Stimulated activated memory B cell treated with anti-CD40 and anti-IgM and Interleukin-4, amounts not matched to agents 10 μg/mL and 1 μg/mL and 100 μg/mL, for 72 hours (primary cell): ENCODE measurements at regions not wholly inside any gene's neighbourhood (a gene's known extent, or its start where the extent isn't known, plus 50 kb on each side); places are given as distances from the start of the nearest gene placed in this dataset.

Experiments
- ATAC-seq: fragments of 150-1000 bp; cut with Tn5 transposase; 2 replicates; pipeline ENCODE4 v1.10.0; 2021
- H3K27ac Mint-ChIP-seq: one replicate; pipeline ENCODE4 v1.8.0; 2022; ENCODE audit warnings: mild to moderate bottlenecking, mixed read lengths
- H3K27me3 Mint-ChIP-seq: one replicate; pipeline ENCODE4 v1.8.0; 2022; ENCODE audit warnings: mixed read lengths
- H3K36me3 Mint-ChIP-seq: one replicate; pipeline ENCODE4 v1.8.0; 2022; ENCODE audit warnings: mixed read lengths
- H3K4me1 Mint-ChIP-seq: one replicate; pipeline ENCODE4 v1.8.0; 2022; ENCODE audit warnings: mixed read lengths
- H3K4me3 Mint-ChIP-seq: one replicate; pipeline ENCODE4 v1.8.0; 2022; ENCODE audit warnings: mild to moderate bottlenecking, moderate library complexity, mixed read lengths
- H3K9me3 Mint-ChIP-seq: one replicate; pipeline ENCODE4 v1.8.0; 2022; ENCODE audit warnings: mixed read lengths

- no peaks in the 10 kb centered on the region for H3K27me3 Mint-ChIP-seq
- no peak overlapping the region for H3K4me3 Mint-ChIP-seq
- no peaks in the 10 kb centered on the region for H3K4me1 Mint-ChIP-seq
- peaks cover 10% of the 10 kb centered on the region for H3K9me3 Mint-ChIP-seq
- no peak for ATAC-seq
- H3K27ac Mint-ChIP-seq = no peak overlapping the region
- H3K36me3 Mint-ChIP-seq = no peaks in the 10 kb centered on the region
These were observed 1058.6 kb downstream of the NTRK3 start for GRCh38 chr15:87197981-87198380.

GRCh38 chr15:87196498-87196897 lies 1060.0 kb downstream of the NTRK3 start:
- no peak for ATAC-seq
- no peak overlapping the region for H3K4me3 Mint-ChIP-seq
- H3K27ac Mint-ChIP-seq = no peak overlapping the region
- peaks cover 11% of the 10 kb centered on the region for H3K9me3 Mint-ChIP-seq
- no peaks in the 10 kb centered on the region for H3K27me3 Mint-ChIP-seq
- H3K4me1 Mint-ChIP-seq = no peaks in the 10 kb centered on the region
- no peaks in the 10 kb centered on the region for H3K36me3 Mint-ChIP-seq

GRCh38 chr15:87193481-87193880 lies 1063.1 kb downstream of the NTRK3 start:
- no peak for ATAC-seq
- H3K9me3 Mint-ChIP-seq = peaks cover 6% of the 10 kb centered on the region

GRCh38 chr15:87167706-87168105 lies 1088.0 kb downstream of the AGBL1 start:
- Mint-ChIP-seq H3K9me3 (peaks cover 5% of the 10 kb centered on the region), H3K27ac (no peak overlapping the region), H3K4me3 (no peak overlapping the region), H3K27me3 (no peaks in the 10 kb centered on the region), H3K36me3 (no peaks in the 10 kb centered on the region), H3K4me1 (no peaks in the 10 kb centered on the region)
- no peak for ATAC-seq

More at GRCh38 chr15:87193481-87193880, 1063.1 kb downstream of the NTRK3 start:
- Mint-ChIP-seq H3K27me3 (no peaks in the 10 kb centered on the region), H3K4me3 (no peak overlapping the region), H3K4me1 (no peaks in the 10 kb centered on the region), H3K36me3 (no peaks in the 10 kb centered on the region), H3K27ac (no peak overlapping the region)

GRCh38 chr15:87167055-87167454 lies 1087.4 kb downstream of the AGBL1 start:
- Mint-ChIP-seq H3K27ac (no peak overlapping the region), H3K36me3 (no peaks in the 10 kb centered on the region), H3K9me3 (peaks cover 5% of the 10 kb centered on the region), H3K4me3 (no peak overlapping the region), H3K4me1 (no peaks in the 10 kb centered on the region), H3K27me3 (no peaks in the 10 kb centered on the region)
- no peak for ATAC-seq

GRCh38 chr15:87155771-87156170 lies 1076.1 kb downstream of the AGBL1 start:
- H3K36me3 Mint-ChIP-seq = no peaks in the 10 kb centered on the region
- no peak for ATAC-seq
- no peak overlapping the region for H3K27ac Mint-ChIP-seq
- no peak overlapping the region for H3K4me3 Mint-ChIP-seq
- no peaks in the 10 kb centered on the region for H3K27me3 Mint-ChIP-seq
- H3K9me3 Mint-ChIP-seq = peaks cover 8% of the 10 kb centered on the region
- no peaks in the 10 kb centered on the region for H3K4me1 Mint-ChIP-seq

- Mint-ChIP-seq H3K9me3 (peaks cover 8% of the 10 kb centered on the region), H3K27me3 (no peaks in the 10 kb centered on the region), H3K36me3 (no peaks in the 10 kb centered on the region), H3K4me1 (no peaks in the 10 kb centered on the region), H3K4me3 (no peak overlapping the region), H3K27ac (no peak overlapping the region)
- ATAC-seq = no peak
These were observed 1075.1 kb downstream of the AGBL1 start for GRCh38 chr15:87154761-87155160.

GRCh38 chr15:87151202-87151748 lies 1071.6 kb downstream of the AGBL1 start:
- Mint-ChIP-seq H3K27ac (no peak overlapping the region), H3K4me1 (no peaks in the 10 kb centered on the region), H3K27me3 (no peaks in the 10 kb centered on the region), H3K4me3 (no peak overlapping the region), H3K36me3 (no peaks in the 10 kb centered on the region), H3K9me3 (peaks cover 10% of the 10 kb centered on the region)
- ATAC-seq = no peak

- Mint-ChIP-seq H3K4me3 (no peak overlapping the region), H3K27ac (no peak overlapping the region), H3K4me1 (no peaks in the 10 kb centered on the region), H3K9me3 (peaks cover 9% of the 10 kb centered on the region), H3K36me3 (no peaks in the 10 kb centered on the region), H3K27me3 (no peaks in the 10 kb centered on the region)
- no peak for ATAC-seq
These were observed 1066.0 kb downstream of the AGBL1 start for GRCh38 chr15:87145696-87146095.

GRCh38 chr15:87144775-87145174 lies 1065.1 kb downstream of the AGBL1 start:
- Mint-ChIP-seq H3K9me3 (peaks cover 12% of the 10 kb centered on the region), H3K4me3 (no peak overlapping the region), H3K27me3 (no peaks in the 10 kb centered on the region), H3K4me1 (no peaks in the 10 kb centered on the region), H3K36me3 (no peaks in the 10 kb centered on the region), H3K27ac (no peak overlapping the region)
- ATAC-seq = no peak

- no peak for ATAC-seq
- Mint-ChIP-seq H3K4me3 (no peak overlapping the region), H3K27me3 (no peaks in the 10 kb centered on the region), H3K36me3 (no peaks in the 10 kb centered on the region), H3K27ac (no peak overlapping the region), H3K4me1 (no peaks in the 10 kb centered on the region), H3K9me3 (peaks cover 10% of the 10 kb centered on the region)
These were observed 1062.4 kb downstream of the AGBL1 start for GRCh38 chr15:87142096-87142495.

GRCh38 chr15:87135109-87135508 lies 1055.4 kb downstream of the AGBL1 start:
- Mint-ChIP-seq H3K27me3 (no peaks in the 10 kb centered on the region), H3K9me3 (peaks cover 5% of the 10 kb centered on the region), H3K36me3 (no peaks in the 10 kb centered on the region), H3K4me1 (no peaks in the 10 kb centered on the region), H3K27ac (no peak overlapping the region), H3K4me3 (no peak overlapping the region)
- ATAC-seq = no peak

- ATAC-seq = no peak
- Mint-ChIP-seq H3K27me3 (no peaks in the 10 kb centered on the region), H3K4me3 (no peak overlapping the region), H3K9me3 (peaks cover under 1% of the 10 kb centered on the region), H3K4me1 (no peaks in the 10 kb centered on the region), H3K27ac (no peak overlapping the region), H3K36me3 (no peaks in the 10 kb centered on the region)
These were observed 1054.0 kb downstream of the AGBL1 start for GRCh38 chr15:87133704-87134103.

- no peak for ATAC-seq
- no peaks in the 10 kb centered on the region for H3K27me3 Mint-ChIP-seq
- no peaks in the 10 kb centered on the region for H3K9me3 Mint-ChIP-seq
- H3K4me3 Mint-ChIP-seq = no peak overlapping the region
- no peaks in the 10 kb centered on the region for H3K36me3 Mint-ChIP-seq
- no peaks in the 10 kb centered on the region for H3K4me1 Mint-ChIP-seq
- no peak overlapping the region for H3K27ac Mint-ChIP-seq
These were observed 1051.4 kb downstream of the AGBL1 start for GRCh38 chr15:87131067-87131466.

- H3K36me3 Mint-ChIP-seq = no peaks in the 10 kb centered on the region
- H3K27ac Mint-ChIP-seq = no peak overlapping the region
- no peaks in the 10 kb centered on the region for H3K4me1 Mint-ChIP-seq
- peaks cover 3% of the 10 kb centered on the region for H3K9me3 Mint-ChIP-seq
- no peak for ATAC-seq
- no peaks in the 10 kb centered on the region for H3K27me3 Mint-ChIP-seq
- H3K4me3 Mint-ChIP-seq = no peak overlapping the region
These were observed 1050.2 kb downstream of the AGBL1 start for GRCh38 chr15:87129916-87130315.

GRCh38 chr15:87123676-87124382 lies 1044.2 kb downstream of the AGBL1 start:
- peaks cover 8% of the 10 kb centered on the region for H3K9me3 Mint-ChIP-seq
- no peak for ATAC-seq

More at GRCh38 chr15:87123676-87124382, 1044.2 kb downstream of the AGBL1 start:
- Mint-ChIP-seq H3K27me3 (no peaks in the 10 kb centered on the region), H3K4me1 (no peaks in the 10 kb centered on the region), H3K27ac (no peak overlapping the region), H3K4me3 (no peak overlapping the region), H3K36me3 (no peaks in the 10 kb centered on the region)
